Mammary epithelial cell (primary cell): ENCODE measurements at regions not wholly inside any gene's neighbourhood (a gene's known extent, or its start where the extent isn't known, plus 50 kb on each side); places are given as distances from the start of the nearest gene placed in this dataset.

Experiments
- EZH2 ChIP-seq: IDR thresholded peaks from 2 replicates; pipeline ENCODE4 v1.6.1; 2012; ENCODE audit warnings: low read length, inconsistent platforms, borderline replicate concordance
- TF ChIP-seq, protein P1 (sequence below), 2 donors: IDR thresholded peaks in 1 of 2; conservative IDR thresholded peaks in 1 of 2; 2 replicates each; pipeline ENCODE4 v1.5.1; 2011 to 2012; ENCODE audit warnings: inconsistent platforms in 2 of 2, low read length in 2 of 2, mild to moderate bottlenecking in 2 of 2, control low read depth in 1 of 2, low read depth in 1 of 2; ENCODE audit not compliant: insufficient read depth in 1 of 2; ENCODE audit errors: extremely low read depth in 1 of 2

DNA sequence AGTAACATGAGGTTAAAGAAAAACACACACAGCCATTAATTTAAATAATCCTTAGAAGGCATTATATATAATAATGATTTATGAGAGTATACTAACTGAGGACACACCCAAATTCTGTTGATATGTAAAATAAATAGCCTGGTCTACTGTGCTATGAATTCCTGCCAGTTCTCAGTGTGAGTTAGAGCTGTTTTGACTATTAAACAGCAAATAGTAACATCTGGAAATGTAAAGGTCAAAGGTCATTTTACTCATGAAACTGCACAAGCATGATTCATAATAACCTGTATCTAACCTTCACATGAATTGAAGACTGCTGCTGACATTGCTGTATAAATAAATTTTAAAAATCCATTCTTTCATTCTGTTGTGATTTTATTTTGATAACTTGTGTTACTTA is 966.7 kb downstream of the SLC6A15 start:
- TF ChIP-seq, protein P1, sequence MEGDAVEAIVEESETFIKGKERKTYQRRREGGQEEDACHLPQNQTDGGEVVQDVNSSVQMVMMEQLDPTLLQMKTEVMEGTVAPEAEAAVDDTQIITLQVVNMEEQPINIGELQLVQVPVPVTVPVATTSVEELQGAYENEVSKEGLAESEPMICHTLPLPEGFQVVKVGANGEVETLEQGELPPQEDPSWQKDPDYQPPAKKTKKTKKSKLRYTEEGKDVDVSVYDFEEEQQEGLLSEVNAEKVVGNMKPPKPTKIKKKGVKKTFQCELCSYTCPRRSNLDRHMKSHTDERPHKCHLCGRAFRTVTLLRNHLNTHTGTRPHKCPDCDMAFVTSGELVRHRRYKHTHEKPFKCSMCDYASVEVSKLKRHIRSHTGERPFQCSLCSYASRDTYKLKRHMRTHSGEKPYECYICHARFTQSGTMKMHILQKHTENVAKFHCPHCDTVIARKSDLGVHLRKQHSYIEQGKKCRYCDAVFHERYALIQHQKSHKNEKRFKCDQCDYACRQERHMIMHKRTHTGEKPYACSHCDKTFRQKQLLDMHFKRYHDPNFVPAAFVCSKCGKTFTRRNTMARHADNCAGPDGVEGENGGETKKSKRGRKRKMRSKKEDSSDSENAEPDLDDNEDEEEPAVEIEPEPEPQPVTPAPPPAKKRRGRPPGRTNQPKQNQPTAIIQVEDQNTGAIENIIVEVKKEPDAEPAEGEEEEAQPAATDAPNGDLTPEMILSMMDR (conservative IDR thresholded peaks at IDR 0.05 in 1 of 2, IDR thresholded peaks at IDR 0.05 in 1 of 2; ENCODE audit: extremely low read depth in 1 of 2, insufficient read depth in 1 of 2, low read depth in 1 of 2, low read length in 2 of 2), result no peak
- no peak for TF ChIP-seq EZH2
